ENCODE measurements at regions not wholly inside any gene's neighbourhood (a gene's known extent, or its start where the extent isn't known, plus 50 kb on each side); places are given as distances from the start of the nearest gene placed in this dataset.

DNA sequence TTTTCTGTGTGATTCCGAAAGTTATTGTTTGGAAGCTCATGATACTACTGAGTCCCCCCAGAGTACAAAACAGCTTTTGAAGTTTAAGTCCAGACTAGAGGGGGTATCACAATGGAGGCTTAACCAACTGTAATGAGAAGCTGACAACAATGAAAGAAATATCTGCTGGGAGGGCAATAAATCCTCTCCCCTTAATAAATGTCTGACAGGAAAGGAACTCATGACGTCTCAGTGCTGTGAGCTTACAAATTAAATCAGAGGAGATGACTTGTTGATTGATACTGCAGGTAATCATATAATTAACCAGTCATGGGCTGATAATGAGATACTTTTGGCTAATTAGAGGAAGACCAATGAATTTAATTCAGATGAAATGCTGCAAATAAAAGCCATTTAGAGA, 102.6 kb upstream of the WDR11 start:
- H3K27ac Mint-ChIP-seq, result no peak overlapping the region
- no peak for DNase-seq
- peaks cover 3% of the 10 kb centered on the region for H3K27me3 Mint-ChIP-seq (ENCODE audit: insufficient read depth)
- H3K9me3 Mint-ChIP-seq, result no peaks in the 10 kb centered on the region
- TF ChIP-seq, protein P1, sequence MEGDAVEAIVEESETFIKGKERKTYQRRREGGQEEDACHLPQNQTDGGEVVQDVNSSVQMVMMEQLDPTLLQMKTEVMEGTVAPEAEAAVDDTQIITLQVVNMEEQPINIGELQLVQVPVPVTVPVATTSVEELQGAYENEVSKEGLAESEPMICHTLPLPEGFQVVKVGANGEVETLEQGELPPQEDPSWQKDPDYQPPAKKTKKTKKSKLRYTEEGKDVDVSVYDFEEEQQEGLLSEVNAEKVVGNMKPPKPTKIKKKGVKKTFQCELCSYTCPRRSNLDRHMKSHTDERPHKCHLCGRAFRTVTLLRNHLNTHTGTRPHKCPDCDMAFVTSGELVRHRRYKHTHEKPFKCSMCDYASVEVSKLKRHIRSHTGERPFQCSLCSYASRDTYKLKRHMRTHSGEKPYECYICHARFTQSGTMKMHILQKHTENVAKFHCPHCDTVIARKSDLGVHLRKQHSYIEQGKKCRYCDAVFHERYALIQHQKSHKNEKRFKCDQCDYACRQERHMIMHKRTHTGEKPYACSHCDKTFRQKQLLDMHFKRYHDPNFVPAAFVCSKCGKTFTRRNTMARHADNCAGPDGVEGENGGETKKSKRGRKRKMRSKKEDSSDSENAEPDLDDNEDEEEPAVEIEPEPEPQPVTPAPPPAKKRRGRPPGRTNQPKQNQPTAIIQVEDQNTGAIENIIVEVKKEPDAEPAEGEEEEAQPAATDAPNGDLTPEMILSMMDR (IDR thresholded peaks at IDR 0.05), result no peak
- no peaks in the 10 kb centered on the region for H3K36me3 Mint-ChIP-seq (ENCODE audit: low read depth)
- no peak overlapping the region for H3K4me3 Mint-ChIP-seq
- H3K4me1 Mint-ChIP-seq (ENCODE audit: low read depth), result no peaks in the 10 kb centered on the region

DNA sequence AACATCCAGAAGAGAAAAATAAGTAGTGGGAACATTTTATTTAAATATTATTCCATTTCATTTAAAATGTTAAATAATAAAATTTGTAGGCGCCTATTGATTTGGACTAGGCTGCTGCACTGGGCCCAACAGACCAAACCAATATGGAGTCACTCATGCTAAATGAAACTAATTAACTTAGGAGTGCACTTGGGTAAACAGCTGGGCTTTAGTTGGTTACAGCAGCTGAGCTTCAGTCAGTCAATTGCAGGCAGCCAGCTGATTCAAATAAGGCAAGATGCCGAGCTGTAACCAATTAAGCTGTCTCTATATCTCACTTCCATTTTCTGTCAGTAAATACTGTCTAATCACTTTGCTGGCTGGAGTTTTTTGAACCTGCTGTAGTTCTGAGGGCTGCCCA, 102.1 kb upstream of the WDR11 start:
- Mint-ChIP-seq H3K9me3 (no peaks in the 10 kb centered on the region), H3K27me3 (ENCODE audit: insufficient read depth) (peaks cover 3% of the 10 kb centered on the region), H3K4me1 (ENCODE audit: low read depth) (no peaks in the 10 kb centered on the region), H3K27ac (no peak overlapping the region), H3K36me3 (ENCODE audit: low read depth) (no peaks in the 10 kb centered on the region), H3K4me3 (no peak overlapping the region)
- TF ChIP-seq, protein P1 (IDR thresholded peaks at IDR 0.05), result no peak
- no peak for DNase-seq

DNA sequence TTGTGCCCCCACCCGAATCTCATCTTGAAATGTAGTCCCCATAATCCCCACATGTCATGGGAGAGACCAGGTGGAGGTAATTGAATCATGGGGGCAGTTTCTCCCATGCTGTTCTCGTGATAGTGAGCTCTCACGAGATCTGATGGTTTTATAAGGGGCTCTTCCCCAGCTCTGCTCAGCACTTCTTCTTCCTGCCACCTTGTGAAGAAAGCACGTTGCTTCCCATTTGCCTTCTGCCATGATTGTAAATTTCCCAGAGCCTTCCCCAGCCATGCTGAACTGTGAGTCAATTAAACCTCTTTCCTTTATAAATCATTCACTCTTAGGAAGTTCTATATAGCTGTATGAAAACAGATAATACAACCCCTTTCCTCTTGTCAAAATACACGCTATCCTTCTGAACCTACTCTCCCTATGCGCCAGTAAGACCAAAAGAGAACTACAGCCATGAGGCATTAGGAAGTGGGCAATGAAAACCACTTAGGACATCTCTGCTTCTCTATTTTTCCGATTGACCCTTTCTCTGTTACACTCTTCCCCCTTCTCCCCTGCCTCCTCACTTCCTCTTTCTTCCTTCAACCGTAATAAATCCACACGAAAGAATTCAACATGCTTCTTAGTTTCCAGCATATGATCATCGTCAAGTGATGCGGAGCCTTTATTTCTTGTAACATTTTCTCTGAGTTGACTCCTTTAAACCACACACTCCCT, 101.2 kb upstream of the WDR11 start:
- H3K9me3 Mint-ChIP-seq, result no peaks in the 10 kb centered on the region
- H3K4me3 Mint-ChIP-seq, result no peak overlapping the region
- no peaks in the 10 kb centered on the region for H3K4me1 Mint-ChIP-seq (ENCODE audit: low read depth)
- peaks cover 2% of the 10 kb centered on the region; the same call in 1 of the 2 replicates for H3K27me3 Mint-ChIP-seq (ENCODE audit: insufficient read depth)
- DNase-seq, result no peak
- TF ChIP-seq, protein P1 (IDR thresholded peaks at IDR 0.05), result no peak
- H3K27ac Mint-ChIP-seq, result no peak overlapping the region
- H3K36me3 Mint-ChIP-seq (ENCODE audit: low read depth), result no peaks in the 10 kb centered on the region

DNA sequence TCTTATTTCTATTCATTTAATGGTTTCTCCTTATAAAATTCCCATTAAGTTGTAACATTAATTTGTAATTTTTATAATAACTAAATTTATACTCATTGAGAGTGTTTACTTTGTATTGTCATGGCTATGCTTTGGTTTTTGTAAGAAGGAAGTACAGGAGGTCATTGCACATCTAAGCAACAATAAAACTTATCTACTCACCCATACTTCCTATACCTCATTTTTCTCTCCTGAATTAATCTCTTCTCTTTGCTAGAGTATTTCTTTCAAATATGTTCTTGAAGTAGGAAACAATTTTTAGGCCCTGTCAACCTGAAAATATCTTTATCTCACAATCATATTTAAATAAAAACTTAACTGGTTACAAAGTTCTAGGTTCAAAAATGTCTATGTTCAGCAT, 95.4 kb upstream of the WDR11 start:
- Mint-ChIP-seq H3K27me3 (ENCODE audit: insufficient read depth) (peaks cover 3% of the 10 kb centered on the region), H3K4me1 (ENCODE audit: low read depth) (no peaks in the 10 kb centered on the region), H3K36me3 (ENCODE audit: low read depth) (no peaks in the 10 kb centered on the region), H3K9me3 (peaks cover 4% of the 10 kb centered on the region; the same call in 1 of the 2 replicates), H3K27ac (no peak overlapping the region), H3K4me3 (no peak overlapping the region)
- DNase-seq, result no peak
- TF ChIP-seq, protein P1 (IDR thresholded peaks at IDR 0.05), result no peak

DNA sequence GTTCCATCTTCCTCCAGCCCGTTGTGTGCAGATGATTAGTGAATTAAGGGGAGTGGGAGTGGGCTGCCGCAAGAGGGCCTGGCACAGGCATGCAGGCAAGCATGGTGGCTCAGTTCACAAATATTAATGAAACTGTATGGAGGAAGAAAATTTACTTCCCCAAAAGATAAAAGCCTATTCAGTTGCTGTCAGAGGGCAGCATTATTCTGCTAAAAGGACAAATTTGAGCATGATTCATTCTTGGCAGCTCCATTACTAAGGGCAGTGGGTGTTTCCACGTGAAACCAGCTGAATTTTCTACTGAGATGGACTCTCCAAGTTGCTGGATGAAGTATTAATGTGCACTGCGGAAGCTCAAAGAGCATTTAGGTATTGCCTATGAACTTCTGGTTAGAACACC, 90.9 kb upstream of the WDR11 start:
- TF ChIP-seq, protein P1 (IDR thresholded peaks at IDR 0.05), result no peak
- H3K4me3 Mint-ChIP-seq, result no peak overlapping the region

More for the DNA sequence above, 90.9 kb upstream of the WDR11 start:
- Mint-ChIP-seq H3K4me1 (ENCODE audit: low read depth) (no peaks in the 10 kb centered on the region), H3K36me3 (ENCODE audit: low read depth) (no peaks in the 10 kb centered on the region), H3K27ac (no peak overlapping the region), H3K9me3 (peaks cover 4% of the 10 kb centered on the region; the same call in 1 of the 2 replicates), H3K27me3 (ENCODE audit: insufficient read depth) (peaks cover 3% of the 10 kb centered on the region)
- no peak for DNase-seq

All from HFFc6 (cell line).